GM12878 (cell line): ENCODE measurements at regions not wholly inside any gene's neighbourhood (a gene's known extent, or its start where the extent isn't known, plus 50 kb on each side); places are given as distances from the start of the nearest gene placed in this dataset.

Source experiments
- ATAC-seq: fragments of 200-7000 bp; cut with Tn5 transposase; 3 replicates; pipeline ENCODE4 v1.9.1; 2020; ENCODE audit warnings: mild to moderate bottlenecking, moderate library complexity
- BruUV-seq: library from RNA; stranded (reverse); fragments of 400-500 nt; replicated peaks from 2 replicates; lab custom pipeline; 2021; lab: Mats Ljungman, UMichigan
- CTCF ChIA-PET: fragments of 300-600 bp; sonication (Branson Sonifier 250); formaldehyde crosslinking; extraction: SDS; loops from one replicate; lab custom pipeline; 2021; ENCODE audit warnings: inconsistent platforms; lab: Yijun Ruan, JAX
- POLR2A ChIA-PET: fragments of 350-600 bp; formaldehyde crosslinking; extraction: SDS; loops from one replicate; lab custom pipeline; 2021; ENCODE audit warnings: inconsistent platforms; lab: Charles Lee
- RAD21 ChIA-PET: fragments of 300-600 bp; sonication (Branson Sonifier 250); formaldehyde crosslinking; loops from one replicate; lab custom pipeline; 2023; ENCODE audit warnings: antibody characterized with exemption; ENCODE audit not compliant: unreplicated experiment; lab: Charles Lee
- SMC1A ChIA-PET: fragments of 300-600 bp; sonication (Branson Sonifier 250); formaldehyde crosslinking; loops from one replicate; lab custom pipeline; 2023; ENCODE audit not compliant: unreplicated experiment, uncharacterized antibody; lab: Charles Lee
- DNase-seq: peaks from one replicate; pipeline ENCODE4 v3.0.0-alpha.2; 2011; ENCODE audit warnings: low read depth, low spot score
- FAIRE-seq: peaks from 3 replicates; lab custom pipeline; 2011; peaks lifted over from hg19 to GRCh38; lab: Jason Lieb, UNC
- H2AFZ ChIP-seq: 2 replicates; pipeline ENCODE4 v1.6.0; 2011; ENCODE audit warnings: low read depth, low read length, control low read depth; ENCODE audit not compliant: control insufficient read depth
- H3K27ac ChIP-seq: 2 replicates; pipeline ENCODE4 v1.5.1; 2011; ENCODE audit warnings: control low read depth; ENCODE audit not compliant: control insufficient read depth, insufficient read depth
- H3K27me3 ChIP-seq, 2 experiments: replicated peaks in 1 of 2; 2 replicates each; pipeline versions ENCODE4 v1.6.0 to v1.6.1; 2011; ENCODE audit warnings: low read length in 1 of 2; ENCODE audit not compliant: control insufficient read depth in 2 of 2, insufficient read depth in 2 of 2
- H3K36me3 ChIP-seq, 2 experiments: 2 replicates each; pipeline ENCODE4 v1.5.1; 2011; ENCODE audit warnings: low read length in 1 of 2; ENCODE audit not compliant: control insufficient read depth in 2 of 2, insufficient read depth in 2 of 2
- H3K4me1 ChIP-seq: 2 replicates; pipeline ENCODE4 v1.6.1; 2011; ENCODE audit warnings: mild to moderate bottlenecking, low read length, moderate library complexity, mixed read lengths; ENCODE audit not compliant: control insufficient read depth, insufficient read depth
- H3K4me2 ChIP-seq: 2 replicates; pipeline ENCODE4 v1.6.0; 2011; ENCODE audit warnings: control low read depth; ENCODE audit not compliant: control insufficient read depth, insufficient read depth
- H3K4me3 ChIP-seq: fragments of 200-600 bp; sonication (generic); 2 replicates; pipeline ENCODE4 v1.5.1; 2016
- H3K79me2 ChIP-seq: 2 replicates; pipeline ENCODE4 v1.6.0; 2011; ENCODE audit warnings: low read length; ENCODE audit not compliant: control insufficient read depth, insufficient read depth
- H3K9ac ChIP-seq: 2 replicates; pipeline ENCODE4 v1.8.0; 2011; ENCODE audit warnings: low read length, control low read depth, mixed read lengths; ENCODE audit not compliant: control insufficient read depth, insufficient read depth
- H3K9me3 ChIP-seq: replicated peaks from 3 replicates; pipeline ENCODE4 v1.5.1; 2011; ENCODE audit warnings: mild to moderate bottlenecking, low read length; ENCODE audit not compliant: control insufficient read depth, insufficient read depth
- H4K20me1 ChIP-seq: 2 replicates; pipeline ENCODE4 v1.6.0; 2011; ENCODE audit not compliant: control insufficient read depth, insufficient read depth
- CHD1 ChIP-seq: IDR thresholded peaks from 2 replicates; pipeline ENCODE4 v1.6.1; 2012; ENCODE audit warnings: low read depth, low read length, improper control_type of control experiment
- EED ChIP-seq: sonication (generic); IDR thresholded peaks from 2 replicates; pipeline ENCODE4 v1.6.1; 2016; ENCODE audit warnings: antibody characterized with exemption, low read depth
- HDGF ChIP-seq: fragments of 450-650 bp; IDR thresholded peaks from 2 replicates; pipeline ENCODE4 v1.6.1; 2016; ENCODE audit warnings: antibody characterized with exemption
- MEF2B ChIP-seq: fragments of 450-650 bp; IDR thresholded peaks from 2 replicates; pipeline ENCODE4 v1.6.1; 2018; ENCODE audit warnings: mild to moderate bottlenecking, moderate library complexity; ENCODE audit not compliant: partially characterized antibody, poor library complexity, severe bottlenecking
- NFIC ChIP-seq: IDR thresholded peaks from 2 replicates; pipeline ENCODE4 v1.6.1; 2012; ENCODE audit warnings: low read depth, mild to moderate bottlenecking, inconsistent platforms, low read length, moderate library complexity
- NFXL1 ChIP-seq: fragments of 450-650 bp; IDR thresholded peaks from 2 replicates; pipeline ENCODE4 v1.6.1; 2017; ENCODE audit warnings: antibody characterized with exemption, mild to moderate bottlenecking, borderline replicate concordance
- PML ChIP-seq: IDR thresholded peaks from 2 replicates; pipeline ENCODE4 v1.6.1; 2012; ENCODE audit warnings: low read length, inconsistent platforms
- RBBP5 ChIP-seq: fragments of 200-600 bp; sonication (generic); conservative IDR thresholded peaks from 2 replicates; pipeline ENCODE4 v1.6.1; 2016
- TAF1 ChIP-seq: IDR thresholded peaks from 2 replicates; pipeline ENCODE4 v1.6.1; 2011; ENCODE audit warnings: mild to moderate bottlenecking, low read depth, low read length, borderline replicate concordance
- TCF7 ChIP-seq: IDR thresholded peaks from 2 replicates; pipeline ENCODE4 v1.6.1; 2014; ENCODE audit warnings: antibody characterized with exemption, borderline replicate concordance
- ZBTB40 ChIP-seq: fragments of 450-650 bp; IDR thresholded peaks from 2 replicates; pipeline ENCODE4 v1.6.1; 2016; ENCODE audit warnings: mild to moderate bottlenecking, moderate library complexity, borderline replicate concordance
- WGBS: methylation state at CpG from one replicate; pipeline ENCODE4 v1.1.6; 2016; ENCODE audit warnings: low lambda C conversion rate; ENCODE audit not compliant: insufficient replicate concordance, insufficient coverage; ENCODE audit errors: missing lambda C conversion rate; 5-methylcytosine and 5-hydroxymethylcytosine counted together
- in situ Hi-C: fragments of 300-500 bp; cut with MboI; formaldehyde crosslinking; loops from 9 replicates; pipeline ENCODE4 v1.14.3; 2018; ENCODE audit warnings: mixed read lengths
- intact Hi-C: fragments of 100-400 bp; cut with micrococcal nuclease; formaldehyde crosslinking; loops from one replicate; pipeline ENCODE4 v1.14.2; 2022; ENCODE audit not compliant: unreplicated experiment
- TF ChIP-seq, protein P1 (sequence below): fragments of 450-650 bp; IDR thresholded peaks from 2 replicates; pipeline ENCODE4 v1.6.1; 2017; ENCODE audit warnings: low read depth, mild to moderate bottlenecking, moderate library complexity

- TF ChIP-seq CHD1 (no peak), PML (no peak), NFIC (no peak), TCF7 (no peak), NFXL1 (no peak), ZBTB40 (no peak), MEF2B (no peak), RBBP5 (no peak), TAF1 (no peak), HDGF (no peak), EED (no peak)
- TF ChIP-seq, protein P1, sequence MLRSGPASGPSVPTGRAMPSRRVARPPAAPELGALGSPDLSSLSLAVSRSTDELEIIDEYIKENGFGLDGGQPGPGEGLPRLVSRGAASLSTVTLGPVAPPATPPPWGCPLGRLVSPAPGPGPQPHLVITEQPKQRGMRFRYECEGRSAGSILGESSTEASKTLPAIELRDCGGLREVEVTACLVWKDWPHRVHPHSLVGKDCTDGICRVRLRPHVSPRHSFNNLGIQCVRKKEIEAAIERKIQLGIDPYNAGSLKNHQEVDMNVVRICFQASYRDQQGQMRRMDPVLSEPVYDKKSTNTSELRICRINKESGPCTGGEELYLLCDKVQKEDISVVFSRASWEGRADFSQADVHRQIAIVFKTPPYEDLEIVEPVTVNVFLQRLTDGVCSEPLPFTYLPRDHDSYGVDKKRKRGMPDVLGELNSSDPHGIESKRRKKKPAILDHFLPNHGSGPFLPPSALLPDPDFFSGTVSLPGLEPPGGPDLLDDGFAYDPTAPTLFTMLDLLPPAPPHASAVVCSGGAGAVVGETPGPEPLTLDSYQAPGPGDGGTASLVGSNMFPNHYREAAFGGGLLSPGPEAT: no peak
- RAD21 ChIA-PET: no interaction called here
- Histone ChIP-seq H3K79me2 (no peaks in the 10 kb centered on the region), H4K20me1 (no peaks in the 10 kb centered on the region), H3K36me3 (no peaks in the 10 kb centered on the region), H3K4me3 (no peak overlapping the region), H3K9me3 (no peaks in the 10 kb centered on the region), H3K4me2 (no peak overlapping the region), H2AFZ (no peak overlapping the region), H3K27me3 (no peaks in the 10 kb centered on the region), H3K27ac (no peak overlapping the region), H3K4me1 (no peaks in the 10 kb centered on the region), H3K9ac (no peak overlapping the region)
- ATAC-seq (no peak), DNase-seq (no peak), FAIRE-seq (no peak)
- WGBS: 2% methylated on average over 4 of the region's 4 CpGs
- BruUV-seq: no TSS peak
- in situ Hi-C loops (no loop called here), intact Hi-C loops (no loop called here)
- CTCF ChIA-PET: no interaction called here
- SMC1A ChIA-PET: no interaction called here
- POLR2A ChIA-PET: no interaction called here
Observed at GRCh38 chr2:211014376-211014775, 458.0 kb downstream of the CPS1 start.
